GM18520 (cell line): ENCODE measurements at regions not wholly inside any gene's neighbourhood (a gene's known extent, or its start where the extent isn't known, plus 50 kb on each side); places are given as distances from the start of the nearest gene placed in this dataset.

Experiments
- ATAC-seq: cut with Tn5 transposase; IDR thresholded peaks from one replicate; pipeline ENCODE4 v1.9.1; 2021; ENCODE audit not compliant: unreplicated experiment

DNA sequence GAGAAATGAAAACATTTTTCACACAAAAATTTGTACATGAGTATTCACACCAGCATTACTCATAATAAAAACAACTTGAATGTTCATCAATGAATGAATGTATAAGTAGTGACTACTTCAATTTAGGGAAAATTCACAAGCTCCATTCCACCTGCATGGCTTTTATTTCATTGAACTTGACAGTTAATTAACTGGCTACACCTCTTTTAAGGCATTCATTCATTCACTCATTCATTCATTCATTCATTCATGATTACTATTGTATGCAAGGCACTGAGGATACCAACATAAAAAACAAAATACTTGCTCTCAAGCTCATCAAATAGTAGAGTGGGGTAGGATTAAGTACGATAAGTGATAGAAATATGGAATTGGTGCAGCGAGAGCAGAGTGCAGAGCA, 198.3 kb upstream of the DLGAP1 start:
- no peak for ATAC-seq

DNA sequence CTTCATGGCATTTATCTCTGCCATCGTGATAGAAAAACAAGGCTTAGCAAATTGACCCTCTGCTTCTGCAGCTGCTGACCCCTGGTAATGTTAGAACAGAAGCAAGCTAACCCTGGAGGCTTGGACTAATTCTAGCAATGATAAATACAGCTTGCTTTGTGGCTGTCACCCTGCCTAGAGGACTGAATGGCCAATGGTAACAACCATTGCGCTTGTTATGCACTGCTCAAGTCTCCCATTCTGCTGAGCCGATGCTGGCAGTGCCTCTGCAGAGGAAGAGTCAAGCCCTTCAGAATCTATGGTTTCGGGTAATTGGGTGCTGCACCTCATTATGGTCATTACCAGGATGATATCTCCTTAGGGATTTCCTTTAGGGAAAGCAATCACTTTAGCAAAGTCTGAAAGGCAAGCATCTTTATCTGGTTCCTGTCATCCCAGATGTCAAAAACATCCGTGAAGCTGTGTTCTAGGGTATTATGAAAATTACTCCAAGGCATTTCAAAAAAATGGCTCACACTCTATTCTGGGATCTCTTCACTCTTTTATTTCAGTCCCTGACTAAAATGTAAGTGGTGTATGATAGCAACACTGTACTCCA, 186.8 kb upstream of the DLGAP1 start:
- ATAC-seq = no peak

GRCh38 chr18:4640349-4641012, 185.4 kb upstream of the DLGAP1 start:
- no peak for ATAC-seq

DNA sequence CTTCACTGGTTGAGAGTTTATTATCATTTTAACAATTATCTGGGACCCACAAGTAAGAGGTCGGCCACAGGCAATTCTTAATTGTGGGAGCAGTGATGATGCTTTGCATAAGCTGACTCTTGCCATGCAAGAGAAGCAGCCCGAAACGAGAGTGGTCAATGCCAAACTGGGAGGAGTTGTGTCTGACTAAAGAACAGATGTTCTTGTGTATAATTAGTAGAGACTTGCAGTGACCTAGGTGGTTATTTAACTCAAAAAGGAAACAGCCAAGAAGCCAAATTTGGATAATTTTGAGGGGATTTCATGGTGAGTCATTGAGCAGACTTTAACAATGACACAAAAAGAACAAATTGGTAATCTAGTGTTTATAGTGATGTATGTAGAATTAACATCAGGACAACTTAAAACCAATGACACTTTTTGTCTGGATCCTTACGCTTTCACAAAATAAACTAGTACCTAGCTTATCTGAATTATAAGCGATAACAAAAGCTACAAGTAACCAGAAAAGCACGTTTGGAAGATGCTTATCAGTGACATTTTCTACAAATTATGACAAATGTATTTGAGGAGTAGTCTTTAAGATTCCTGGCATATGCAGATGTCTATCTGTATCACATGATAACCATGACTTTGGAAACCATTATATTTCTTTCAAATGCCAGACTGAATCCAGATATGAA, 184.7 kb upstream of the DLGAP1 start:
- ATAC-seq = peak; percentile 88

DNA sequence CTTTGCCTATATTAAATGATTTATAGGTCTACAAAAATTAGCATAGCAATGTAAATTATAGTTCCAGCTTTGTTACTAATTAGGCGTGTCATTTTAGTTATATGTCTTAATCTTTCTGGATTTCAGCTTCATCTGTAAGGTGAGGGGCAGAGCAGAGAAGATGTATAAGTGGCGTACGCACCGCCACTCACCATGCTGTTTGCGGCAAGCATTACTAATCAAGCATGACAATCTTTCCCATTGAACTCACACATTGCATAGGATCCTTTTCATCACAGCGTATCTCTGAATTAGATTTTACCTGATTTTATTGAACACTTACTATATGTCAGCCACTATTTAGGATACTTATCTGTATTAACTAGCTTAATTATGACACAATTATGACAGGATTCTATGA, 183.6 kb upstream of the DLGAP1 start:
- no peak for ATAC-seq

GRCh38 chr18:4637876-4638275, 182.8 kb upstream of the DLGAP1 start:
- no peak for ATAC-seq

GRCh38 chr18:4636967-4637366, 181.9 kb upstream of the DLGAP1 start:
- no peak for ATAC-seq

DNA sequence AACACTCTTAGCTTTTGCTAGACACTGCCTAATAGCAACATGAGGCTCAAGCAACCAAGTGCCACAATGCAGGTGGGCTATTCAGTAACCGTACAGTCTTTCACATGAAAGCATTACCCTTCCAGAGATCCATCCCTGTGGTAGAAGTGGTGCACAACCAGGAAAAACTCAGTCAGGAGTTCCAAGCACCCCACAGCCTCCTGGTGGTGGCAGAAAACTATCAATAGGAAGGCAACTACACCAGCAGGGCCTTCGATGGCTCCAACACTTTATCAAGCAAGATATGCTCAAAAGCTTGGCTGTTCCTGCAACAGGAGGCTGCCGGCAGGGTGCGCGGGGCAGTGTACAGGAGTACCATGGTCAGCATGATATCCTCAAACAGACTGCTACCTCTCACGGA, 176.1 kb upstream of the DLGAP1 start:
- ATAC-seq = no peak

- no peak for ATAC-seq
Observed at GRCh38 chr18:4605212-4605611, 150.1 kb upstream of the DLGAP1 start.

- ATAC-seq = no peak
Observed at GRCh38 chr18:4603955-4604354, 148.8 kb upstream of the DLGAP1 start.

DNA sequence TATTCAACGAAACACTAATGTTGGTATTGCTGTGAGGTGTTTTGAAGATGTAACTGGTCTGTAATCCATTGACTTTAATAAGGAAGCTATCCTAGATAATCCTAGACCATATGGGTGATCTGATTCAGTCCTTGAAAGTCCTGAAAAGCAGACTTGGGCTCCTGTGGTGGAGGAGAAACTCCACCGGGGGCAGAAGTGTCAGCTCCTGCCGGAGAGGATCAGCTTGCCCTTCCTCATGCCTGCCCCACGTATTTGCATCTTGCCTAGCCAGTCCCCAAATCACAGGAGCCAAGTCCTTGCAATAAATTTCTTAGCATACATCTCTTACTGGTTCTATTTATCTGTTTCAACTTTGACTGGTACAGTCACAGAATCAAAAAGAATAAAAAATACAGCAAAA, 144.2 kb upstream of the DLGAP1 start:
- ATAC-seq = no peak

- no peak for ATAC-seq
Observed at GRCh38 chr18:4597301-4597700, 142.2 kb upstream of the DLGAP1 start.

DNA sequence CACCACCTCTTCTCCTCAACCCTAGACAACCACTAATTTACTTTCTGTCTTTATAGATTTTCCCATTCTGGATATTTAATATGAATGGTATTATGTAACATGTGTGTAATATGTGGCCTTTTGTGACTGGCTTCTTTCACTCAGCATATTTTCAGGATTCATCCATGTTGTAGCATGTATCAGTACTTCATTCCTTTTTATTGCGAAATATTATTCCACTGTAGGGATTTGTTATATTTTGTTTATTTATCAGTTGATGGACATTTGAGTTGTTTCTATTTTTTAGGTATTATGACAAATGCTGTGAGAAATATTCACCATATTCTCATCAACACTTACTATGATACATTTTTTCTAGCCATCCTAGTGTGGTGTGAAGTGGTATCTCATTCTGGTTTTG, 138.8 kb upstream of the DLGAP1 start:
- no peak for ATAC-seq

DNA sequence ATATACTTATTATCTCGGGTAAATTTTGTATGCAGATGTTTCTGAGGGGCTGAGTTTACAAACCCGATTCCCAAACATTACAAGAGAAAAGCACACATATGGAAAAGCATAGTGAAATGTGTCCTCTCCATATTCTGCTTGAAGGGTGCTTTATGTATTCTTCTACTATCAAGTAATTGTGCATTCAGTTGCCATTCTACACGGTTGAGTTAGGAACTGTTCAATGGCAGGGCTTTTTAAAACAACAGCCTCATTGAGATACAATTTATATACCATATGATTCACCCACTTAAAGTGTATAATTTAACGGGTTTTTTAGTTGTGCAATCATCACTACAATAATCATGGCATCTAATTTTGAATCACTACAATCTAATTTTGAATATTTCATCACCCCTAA, 138.4 kb upstream of the DLGAP1 start:
- ATAC-seq = no peak

- no peak for ATAC-seq
Observed at GRCh38 chr18:4589056-4589800, 134.1 kb upstream of the DLGAP1 start.

DNA sequence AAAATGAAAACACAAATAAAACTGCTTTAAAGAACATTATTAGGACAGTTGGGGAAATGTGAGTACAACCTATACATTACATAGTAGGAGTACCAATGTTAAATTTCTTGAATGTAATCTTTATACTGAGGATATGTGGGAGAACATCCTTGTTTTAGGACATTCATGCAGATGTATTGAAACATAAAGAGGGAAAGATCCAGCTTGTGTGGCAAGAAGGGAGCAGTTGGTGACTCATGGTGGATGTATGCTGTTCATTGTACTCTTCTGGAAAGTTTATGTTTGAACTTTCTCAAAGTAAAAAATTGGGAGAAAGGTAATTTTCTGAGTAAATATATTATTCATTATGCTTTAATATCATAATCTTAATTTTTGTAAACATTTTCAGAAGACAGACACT, 132.1 kb upstream of the DLGAP1 start:
- ATAC-seq = no peak

GRCh38 chr18:4586731-4587130, 131.6 kb upstream of the DLGAP1 start:
- ATAC-seq = no peak

DNA sequence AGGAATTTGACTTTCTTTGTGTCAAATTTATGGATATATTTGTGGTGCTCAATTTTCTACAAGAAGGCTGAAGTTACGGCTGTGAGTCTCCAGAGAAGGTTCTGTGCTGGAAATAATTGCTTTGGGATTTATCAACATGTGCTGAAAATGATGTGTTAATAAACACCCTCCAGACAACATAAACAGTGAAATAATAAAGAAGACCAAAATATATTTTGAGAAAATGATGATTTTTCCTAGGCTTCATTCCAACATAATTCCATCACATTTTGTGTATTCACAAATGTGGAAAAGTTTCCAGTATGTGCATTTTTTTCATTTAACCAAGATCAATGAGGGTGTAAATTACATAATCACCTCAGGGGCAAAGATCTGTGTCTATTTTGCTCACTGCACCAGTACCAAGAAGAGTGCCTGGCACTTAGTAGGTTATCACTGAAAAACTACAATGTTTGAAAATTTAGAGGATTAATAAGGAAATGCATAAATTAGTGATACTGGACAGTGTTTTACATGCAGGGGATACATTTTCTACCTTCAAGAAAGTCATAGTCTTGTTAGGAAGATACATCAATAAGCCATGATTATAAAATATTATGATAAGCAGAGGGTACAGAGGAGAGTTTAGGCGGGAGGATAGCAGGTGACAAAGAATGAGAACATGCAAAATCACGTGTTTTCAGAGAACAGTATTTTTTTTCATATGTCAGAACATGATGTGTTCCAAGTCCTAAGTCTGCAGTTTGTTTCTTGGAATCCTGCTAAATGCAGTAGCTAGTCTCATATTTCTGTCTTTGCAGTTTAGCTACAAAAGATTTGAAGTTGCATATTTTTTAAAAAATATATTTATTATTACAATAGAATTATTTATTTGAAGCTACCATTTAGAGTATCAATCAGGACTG, 127.6 kb upstream of the DLGAP1 start:
- ATAC-seq = no peak

- ATAC-seq = no peak
Observed at GRCh38 chr18:4581966-4582365, 126.9 kb upstream of the DLGAP1 start.

GRCh38 chr18:4578449-4578848, 123.3 kb upstream of the DLGAP1 start:
- ATAC-seq = no peak

GRCh38 chr18:4573735-4574134, 118.6 kb upstream of the DLGAP1 start:
- no peak for ATAC-seq
